GM12892 (cell line): ENCODE measurements at regions not wholly inside any gene's neighbourhood (a gene's known extent, or its start where the extent isn't known, plus 50 kb on each side); places are given as distances from the start of the nearest gene placed in this dataset.
"Not testable (repeated sequence)": the region's sequence is repeated elsewhere in the genome, so short reads cannot be mapped to it uniquely, and the experiment has no call there.

Source experiments
- POLR2A ChIP-seq: IDR thresholded peaks from 2 replicates; pipeline ENCODE4 v1.6.1; 2011; ENCODE audit warnings: low read depth, low read length, control low read depth
- POLR2AphosphoS5 ChIP-seq: IDR thresholded peaks from 2 replicates; pipeline ENCODE4 v1.6.1; 2011; ENCODE audit warnings: low read depth, low read length, control low read depth

GRCh38 chr16:70016751-70017150 lies 65.6 kb downstream of the CLEC18A start:
- not testable (repeated sequence) for TF ChIP-seq POLR2AphosphoS5, POLR2A
